GM12872 (cell line): ENCODE measurements at regions not wholly inside any gene's neighbourhood (a gene's known extent, or its start where the extent isn't known, plus 50 kb on each side); places are given as distances from the start of the nearest gene placed in this dataset.

Experiments used
- TF ChIP-seq, protein P1 (sequence below): IDR thresholded peaks from 3 replicates; pipeline ENCODE4 v1.5.1; 2011; ENCODE audit warnings: low read depth, mild to moderate bottlenecking, low read length, moderate library complexity; ENCODE audit not compliant: insufficient read depth

DNA sequence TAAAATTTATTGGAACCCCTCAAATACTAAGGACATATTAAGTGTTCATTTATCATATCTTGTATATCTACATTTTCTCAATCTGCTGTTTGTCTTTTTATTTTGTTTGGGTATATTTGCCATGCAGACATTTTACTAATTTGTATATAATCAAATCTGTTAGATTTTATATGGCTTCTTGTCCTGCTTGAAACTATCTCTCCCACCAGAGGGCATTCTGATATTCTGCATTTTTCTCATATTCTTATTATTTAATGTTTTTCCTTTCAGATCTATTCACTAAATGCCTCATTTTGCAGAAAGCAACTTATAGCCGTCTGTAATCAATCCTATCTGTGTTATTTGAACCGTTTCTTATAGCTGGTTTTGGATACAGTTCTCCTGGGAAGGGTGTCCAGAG is 745.5 kb downstream of the LRRIQ3 start:
- TF ChIP-seq, protein P1, sequence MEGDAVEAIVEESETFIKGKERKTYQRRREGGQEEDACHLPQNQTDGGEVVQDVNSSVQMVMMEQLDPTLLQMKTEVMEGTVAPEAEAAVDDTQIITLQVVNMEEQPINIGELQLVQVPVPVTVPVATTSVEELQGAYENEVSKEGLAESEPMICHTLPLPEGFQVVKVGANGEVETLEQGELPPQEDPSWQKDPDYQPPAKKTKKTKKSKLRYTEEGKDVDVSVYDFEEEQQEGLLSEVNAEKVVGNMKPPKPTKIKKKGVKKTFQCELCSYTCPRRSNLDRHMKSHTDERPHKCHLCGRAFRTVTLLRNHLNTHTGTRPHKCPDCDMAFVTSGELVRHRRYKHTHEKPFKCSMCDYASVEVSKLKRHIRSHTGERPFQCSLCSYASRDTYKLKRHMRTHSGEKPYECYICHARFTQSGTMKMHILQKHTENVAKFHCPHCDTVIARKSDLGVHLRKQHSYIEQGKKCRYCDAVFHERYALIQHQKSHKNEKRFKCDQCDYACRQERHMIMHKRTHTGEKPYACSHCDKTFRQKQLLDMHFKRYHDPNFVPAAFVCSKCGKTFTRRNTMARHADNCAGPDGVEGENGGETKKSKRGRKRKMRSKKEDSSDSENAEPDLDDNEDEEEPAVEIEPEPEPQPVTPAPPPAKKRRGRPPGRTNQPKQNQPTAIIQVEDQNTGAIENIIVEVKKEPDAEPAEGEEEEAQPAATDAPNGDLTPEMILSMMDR, result no peak

DNA sequence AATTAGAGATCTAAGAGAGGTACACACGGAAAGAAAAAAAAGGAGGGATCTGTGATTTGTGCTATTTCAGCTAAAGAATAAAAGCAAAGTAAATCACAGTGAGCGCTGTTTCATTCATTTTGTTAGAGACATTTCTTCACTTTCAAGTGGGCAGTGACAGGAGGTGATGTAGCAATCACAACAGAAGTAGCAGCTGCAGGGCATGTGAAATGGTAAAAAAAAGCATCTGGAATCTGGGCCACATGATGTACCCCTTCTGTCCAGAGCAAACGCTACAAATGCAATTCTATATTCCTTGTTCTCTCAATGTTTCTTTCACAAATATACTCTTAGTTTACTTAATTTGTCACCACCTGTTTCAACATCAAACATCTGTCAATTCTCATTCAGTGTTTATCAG is 786.5 kb downstream of the LRRIQ3 start:
- TF ChIP-seq, protein P1, result no peak

DNA sequence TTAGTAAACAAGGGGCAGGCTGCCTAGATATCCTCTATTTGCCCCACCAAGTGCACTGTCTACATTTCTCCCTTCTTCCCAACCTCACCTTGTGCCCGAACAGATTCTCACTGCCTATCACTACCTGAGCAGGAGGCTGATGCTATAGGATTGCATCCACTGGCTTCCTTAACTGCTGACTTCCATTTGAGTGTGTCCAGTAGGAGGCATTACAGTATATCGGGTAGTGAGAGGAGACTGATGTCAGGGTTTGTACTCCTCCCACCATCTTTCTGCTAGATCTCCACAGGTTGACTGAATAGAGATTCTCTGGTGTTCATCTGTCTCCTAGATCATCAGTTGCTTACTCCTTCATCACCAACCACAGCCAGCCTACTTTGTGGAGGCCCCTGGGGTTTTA is 796.3 kb downstream of the LRRIQ3 start:
- TF ChIP-seq, protein P1, result no peak

DNA sequence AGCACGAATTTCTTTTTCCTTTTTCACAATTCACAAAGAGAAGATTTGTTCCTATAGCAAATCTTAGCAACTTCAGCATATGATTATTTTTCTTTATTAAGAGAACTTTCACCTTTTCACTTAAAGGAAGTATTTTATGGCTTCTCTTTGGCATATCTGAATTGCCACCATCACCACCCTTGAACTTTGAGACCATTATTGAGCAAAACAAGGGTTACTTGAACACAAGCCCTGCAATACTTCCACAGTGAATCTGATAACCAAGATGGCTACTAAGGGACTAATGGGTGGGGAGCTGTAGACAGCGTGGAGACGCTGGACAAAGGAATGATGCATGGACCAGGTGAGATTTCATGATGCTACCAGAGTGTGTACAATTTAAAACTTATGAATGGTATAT is 815.0 kb downstream of the LRRIQ3 start:
- TF ChIP-seq, protein P1, result no peak

DNA sequence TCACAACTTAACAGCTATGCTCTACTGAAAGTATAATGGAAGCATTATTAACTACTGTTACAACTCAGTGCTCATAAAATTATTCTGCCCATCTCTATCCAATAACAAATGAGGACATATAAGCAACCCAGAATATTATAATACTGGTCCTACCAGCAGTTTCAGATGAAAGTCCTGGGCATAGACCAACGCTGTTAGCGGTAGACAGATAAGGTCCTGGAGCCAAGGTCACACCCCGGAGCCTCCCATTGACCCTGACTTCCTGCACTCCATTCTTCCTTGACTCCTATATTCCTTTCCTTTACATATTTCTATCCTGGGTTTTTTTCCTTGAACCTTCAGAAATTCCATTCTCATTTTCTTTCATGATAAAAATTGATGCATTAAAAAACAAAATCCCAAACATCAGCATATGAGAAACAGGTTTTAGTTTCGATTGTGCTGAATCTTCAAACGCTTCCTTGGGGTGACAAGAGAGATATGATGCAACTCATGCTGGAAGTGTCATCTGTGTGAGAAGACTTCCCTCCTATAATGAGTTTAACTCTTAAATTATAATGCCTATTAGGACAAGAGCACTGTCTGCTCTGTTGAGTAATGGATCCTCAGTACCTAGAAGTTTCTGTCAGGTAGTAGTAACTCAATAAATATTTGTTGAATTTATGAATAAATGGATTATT is 831.1 kb downstream of the LRRIQ3 start:
- TF ChIP-seq, protein P1, result no peak

DNA sequence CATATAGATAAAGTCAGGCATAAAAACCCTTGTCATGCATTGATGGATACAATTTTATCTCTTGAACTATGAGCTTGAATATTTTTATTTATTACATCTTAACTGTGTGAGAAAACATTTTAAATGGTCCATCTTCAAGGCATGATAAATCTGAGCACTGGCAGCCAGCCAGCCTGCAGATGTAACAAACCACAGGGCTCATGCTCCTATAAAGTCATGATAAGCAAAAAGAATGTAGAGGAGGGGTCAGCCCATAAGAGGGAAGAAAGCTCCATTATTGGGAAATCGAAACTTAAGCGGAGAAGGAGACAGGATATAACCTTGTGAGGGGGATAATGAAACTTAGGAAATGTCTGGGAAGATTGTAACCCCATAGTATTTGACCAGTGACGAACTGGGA is 839.0 kb downstream of the LRRIQ3 start:
- TF ChIP-seq, protein P1, result no peak

DNA sequence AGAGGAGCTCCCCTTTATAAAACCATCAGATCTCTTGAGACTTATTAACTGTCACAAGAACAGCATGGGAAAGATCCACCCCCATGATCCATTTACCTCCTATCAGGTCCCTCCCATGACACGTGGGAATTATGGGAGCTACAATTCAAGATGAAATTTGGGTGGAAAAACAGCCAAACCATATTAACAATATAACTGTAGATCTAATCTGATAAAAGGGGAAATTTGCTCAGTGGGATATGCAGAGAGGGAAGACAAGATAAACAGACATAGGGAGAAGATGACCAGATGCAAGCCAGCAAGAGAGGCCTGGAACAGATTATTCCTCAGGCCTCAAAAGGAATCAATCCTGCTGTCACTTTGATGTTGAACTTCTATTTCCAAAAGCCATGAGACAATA is 841.5 kb downstream of the LRRIQ3 start:
- TF ChIP-seq, protein P1, result no peak
